HG02885 (cell line): ENCODE measurements at regions not wholly inside any gene's neighbourhood (a gene's known extent, or its start where the extent isn't known, plus 50 kb on each side); places are given as distances from the start of the nearest gene placed in this dataset.

Experiments used
- ATAC-seq: cut with Tn5 transposase; IDR thresholded peaks from one replicate; pipeline ENCODE4 v1.9.1; 2021; ENCODE audit warnings: mild to moderate bottlenecking; ENCODE audit not compliant: unreplicated experiment, poor library complexity

GRCh38 chr11:119891055-119891768, 162.2 kb upstream of the NECTIN1 start:
- ATAC-seq, result no peak

- no peak for ATAC-seq
Measured at GRCh38 chr11:119890466-119890865, 161.5 kb upstream of the NECTIN1 start.

- no peak for ATAC-seq
Measured at GRCh38 chr11:119889728-119890280, 160.8 kb upstream of the NECTIN1 start.

GRCh38 chr11:119889111-119889510, 160.1 kb upstream of the NECTIN1 start:
- ATAC-seq, result no peak

- ATAC-seq, result no peak
Measured at GRCh38 chr11:119888119-119888518, 159.1 kb upstream of the NECTIN1 start.

- ATAC-seq, result no peak
Measured at GRCh38 chr11:119886667-119887230, 157.7 kb upstream of the NECTIN1 start.

- ATAC-seq, result no peak
Measured at GRCh38 chr11:119885861-119886567, 157.0 kb upstream of the NECTIN1 start.

- no peak for ATAC-seq
Measured at GRCh38 chr11:119885067-119885466, 156.1 kb upstream of the NECTIN1 start.

GRCh38 chr11:119882316-119882715, 153.3 kb upstream of the NECTIN1 start:
- ATAC-seq, result no peak

- ATAC-seq, result no peak
Measured at GRCh38 chr11:119880873-119881272, 151.9 kb upstream of the NECTIN1 start.

GRCh38 chr11:119880143-119880542, 151.1 kb upstream of the NECTIN1 start:
- ATAC-seq, result no peak

GRCh38 chr11:119878990-119879389, 150.0 kb upstream of the NECTIN1 start:
- no peak for ATAC-seq

- ATAC-seq, result no peak
Measured at GRCh38 chr11:119876841-119877240, 147.8 kb upstream of the NECTIN1 start.

GRCh38 chr11:119875841-119876600, 147.0 kb upstream of the NECTIN1 start:
- ATAC-seq, result no peak

GRCh38 chr11:119874660-119875238, 145.7 kb upstream of the NECTIN1 start:
- ATAC-seq, result no peak

GRCh38 chr11:119873761-119874421, 144.9 kb upstream of the NECTIN1 start:
- no peak for ATAC-seq

GRCh38 chr11:119872611-119873310, 143.8 kb upstream of the NECTIN1 start:
- ATAC-seq, result no peak

GRCh38 chr11:119865661-119866156, 136.7 kb upstream of the NECTIN1 start:
- no peak for ATAC-seq

GRCh38 chr11:119864836-119865235, 135.8 kb upstream of the NECTIN1 start:
- ATAC-seq, result no peak
